SK-N-SH (cell line): ENCODE measurements at regions not wholly inside any gene's neighbourhood (a gene's known extent, or its start where the extent isn't known, plus 50 kb on each side); places are given as distances from the start of the nearest gene placed in this dataset.

Source experiments
- JUND ChIP-seq: IDR thresholded peaks from 2 replicates; pipeline ENCODE4 v1.4.0; 2012
- RCOR1 ChIP-seq: fragments of 150-350 bp; IDR thresholded peaks from 2 replicates; pipeline ENCODE4 v1.6.1; 2017; ENCODE audit warnings: antibody characterized with exemption, low read length
- TF ChIP-seq, protein P1 (sequence below): fragments of 200-600 bp; sonication (generic); IDR thresholded peaks from 2 replicates; pipeline ENCODE4 v1.6.1; 2017; ENCODE audit warnings: antibody characterized with exemption, mild to moderate bottlenecking, moderate library complexity

GRCh38 chr15:97875025-97875512, 85.4 kb upstream of the ARRDC4 start:
- TF ChIP-seq JUND, result no peak
- TF ChIP-seq, protein P1, sequence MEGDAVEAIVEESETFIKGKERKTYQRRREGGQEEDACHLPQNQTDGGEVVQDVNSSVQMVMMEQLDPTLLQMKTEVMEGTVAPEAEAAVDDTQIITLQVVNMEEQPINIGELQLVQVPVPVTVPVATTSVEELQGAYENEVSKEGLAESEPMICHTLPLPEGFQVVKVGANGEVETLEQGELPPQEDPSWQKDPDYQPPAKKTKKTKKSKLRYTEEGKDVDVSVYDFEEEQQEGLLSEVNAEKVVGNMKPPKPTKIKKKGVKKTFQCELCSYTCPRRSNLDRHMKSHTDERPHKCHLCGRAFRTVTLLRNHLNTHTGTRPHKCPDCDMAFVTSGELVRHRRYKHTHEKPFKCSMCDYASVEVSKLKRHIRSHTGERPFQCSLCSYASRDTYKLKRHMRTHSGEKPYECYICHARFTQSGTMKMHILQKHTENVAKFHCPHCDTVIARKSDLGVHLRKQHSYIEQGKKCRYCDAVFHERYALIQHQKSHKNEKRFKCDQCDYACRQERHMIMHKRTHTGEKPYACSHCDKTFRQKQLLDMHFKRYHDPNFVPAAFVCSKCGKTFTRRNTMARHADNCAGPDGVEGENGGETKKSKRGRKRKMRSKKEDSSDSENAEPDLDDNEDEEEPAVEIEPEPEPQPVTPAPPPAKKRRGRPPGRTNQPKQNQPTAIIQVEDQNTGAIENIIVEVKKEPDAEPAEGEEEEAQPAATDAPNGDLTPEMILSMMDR, result no peak
- TF ChIP-seq RCOR1, result no peak
